ENCODE measurements at regions not wholly inside any gene's neighbourhood (a gene's known extent, or its start where the extent isn't known, plus 50 kb on each side); places are given as distances from the start of the nearest gene placed in this dataset.

- Histone ChIP-seq H3K9ac (replicated peaks in 1 of 4; ENCODE audit: extremely low read depth in 1 of 4, low read depth in 3 of 4, low read length in 3 of 4) (no peak overlapping the region), H3K27ac (ENCODE audit: low read depth, low read length) (no peak overlapping the region), H3K9me3 (ENCODE audit: insufficient read depth in 2 of 2, low read depth in 1 of 2, low read length in 1 of 2) (no peaks in the 10 kb centered on the region), H3K4me3 (ENCODE audit: extremely low read depth in 1 of 4, insufficient read depth in 2 of 4, low read depth in 3 of 4, low read length in 4 of 4) (no peak overlapping the region), H3K23me2 (ENCODE audit: low read depth, low read length) (no peaks in the 10 kb centered on the region), H2AFZ (ENCODE audit: low read length) (no peak overlapping the region), H3K27me3 (replicated peaks in 1 of 4; ENCODE audit: control insufficient read depth in 3 of 4, extremely low read depth in 1 of 4, insufficient read depth in 3 of 4, low read length in 3 of 4) (no peaks in the 10 kb centered on the region), H2BK120ac (replicated peaks; ENCODE audit: low read depth, low read length) (no peak overlapping the region), H3K23ac (ENCODE audit: insufficient read length) (no peak overlapping the region), H3K79me1 (ENCODE audit: low read depth, low read length) (no peaks in the 10 kb centered on the region), H3K4me1 (replicated peaks in 1 of 4; ENCODE audit: control insufficient read depth in 3 of 4, insufficient read depth in 4 of 4, low read length in 3 of 4) (no peaks in the 10 kb centered on the region), H4K8ac (ENCODE audit: extremely low read depth, insufficient read depth, low read length) (no peak overlapping the region), H3K14ac (ENCODE audit: insufficient read length) (no peak overlapping the region), H3K18ac (ENCODE audit: extremely low read depth, low read length) (no peak overlapping the region), H4K5ac (ENCODE audit: insufficient read length, low read depth, low read length) (no peak overlapping the region), H2BK12ac (ENCODE audit: low read depth, low read length) (no peak overlapping the region), H3K4me2 (ENCODE audit: insufficient read depth in 1 of 2, low read depth in 2 of 2, low read length in 2 of 2) (no peak overlapping the region), H3K36me3 (ENCODE audit: control insufficient read depth in 2 of 4, insufficient read depth in 4 of 4, low read length in 3 of 4) (no peaks in the 10 kb centered on the region), H2BK5ac (ENCODE audit: low read depth, low read length) (no peak overlapping the region), H2AK5ac (ENCODE audit: low read depth, low read length) (no peak overlapping the region), H2BK20ac (ENCODE audit: low read length) (no peak overlapping the region), H3K79me2 (ENCODE audit: control insufficient read depth in 1 of 2, insufficient read depth in 2 of 2, low read length in 2 of 2) (no peaks in the 10 kb centered on the region), H3K4ac (replicated peaks; ENCODE audit: insufficient read length, low read depth, low read length) (no peak overlapping the region), H3K56ac (replicated peaks; ENCODE audit: insufficient read length, low read depth, low read length) (no peak overlapping the region), H4K91ac (replicated peaks; ENCODE audit: insufficient read length, low read length) (no peak overlapping the region), H2BK15ac (ENCODE audit: low read length) (no peak overlapping the region), H4K20me1 (replicated peaks in 1 of 2; ENCODE audit: control insufficient read depth in 1 of 2, insufficient read depth in 2 of 2, low read length in 2 of 2) (no peaks in the 10 kb centered on the region)
- WGBS, 2 experiments (ENCODE audit: extremely low coverage in 1 of 2, insufficient coverage in 1 of 2, insufficient read length in 1 of 2, insufficient replicate concordance in 2 of 2, low coverage in 1 of 2, low lambda C conversion rate in 2 of 2, missing lambda C conversion rate in 1 of 2): 89% methylated on average over 4 of the region's 5 CpGs; no CpG with 5 or more reads in 1 of the 2 experiments
- POLR2A ChIA-PET (ENCODE audit: partially characterized antibody): no interaction called here
- DNase-seq (ENCODE audit: low read depth in 1 of 2, low spot score in 2 of 2) (no peak), FAIRE-seq (no peak)
- CTCF ChIA-PET (ENCODE audit: partially characterized antibody): no interaction called here
- no peak for TF ChIP-seq KDM4A (IDR thresholded peaks at IDR 0.05; ENCODE audit: low read depth, low read length, severe bottlenecking)
- no peak for TF ChIP-seq MAFK (IDR thresholded peaks at IDR 0.05; ENCODE audit: low read depth, low read length)
- TF ChIP-seq POU5F1 (IDR thresholded peaks at IDR 0.05; ENCODE audit: low read depth, low read length): no peak
- TF ChIP-seq RBBP5 (IDR thresholded peaks at IDR 0.05; ENCODE audit: borderline replicate concordance, low read depth, low read length): no peak
- no peak for TF ChIP-seq RFX5 (IDR thresholded peaks at IDR 0.05; ENCODE audit: borderline replicate concordance, low read depth, low read length)
- no peak for TF ChIP-seq SAP30 (IDR thresholded peaks at IDR 0.05; ENCODE audit: insufficient read depth, insufficient replicate concordance, low read length)
- TF ChIP-seq SUZ12 (IDR thresholded peaks at IDR 0.05; ENCODE audit: low read length): no peak
- no peak for TF ChIP-seq CEBPB (IDR thresholded peaks at IDR 0.05; ENCODE audit: low read depth, low read length)
- TF ChIP-seq KDM5A (IDR thresholded peaks at IDR 0.05; ENCODE audit: low read length): no peak
- no peak for TF ChIP-seq SP1 (IDR thresholded peaks at IDR 0.05; ENCODE audit: low read depth, low read length)
- TF ChIP-seq, protein P1, sequence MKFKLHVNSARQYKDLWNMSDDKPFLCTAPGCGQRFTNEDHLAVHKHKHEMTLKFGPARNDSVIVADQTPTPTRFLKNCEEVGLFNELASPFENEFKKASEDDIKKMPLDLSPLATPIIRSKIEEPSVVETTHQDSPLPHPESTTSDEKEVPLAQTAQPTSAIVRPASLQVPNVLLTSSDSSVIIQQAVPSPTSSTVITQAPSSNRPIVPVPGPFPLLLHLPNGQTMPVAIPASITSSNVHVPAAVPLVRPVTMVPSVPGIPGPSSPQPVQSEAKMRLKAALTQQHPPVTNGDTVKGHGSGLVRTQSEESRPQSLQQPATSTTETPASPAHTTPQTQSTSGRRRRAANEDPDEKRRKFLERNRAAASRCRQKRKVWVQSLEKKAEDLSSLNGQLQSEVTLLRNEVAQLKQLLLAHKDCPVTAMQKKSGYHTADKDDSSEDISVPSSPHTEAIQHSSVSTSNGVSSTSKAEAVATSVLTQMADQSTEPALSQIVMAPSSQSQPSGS (IDR thresholded peaks at IDR 0.05; ENCODE audit: low read length): no peak
- no peak for TF ChIP-seq EZH2 (IDR thresholded peaks at IDR 0.05; ENCODE audit: low read depth, low read length, severe bottlenecking)
Measured at GRCh38 chrX:99468993-99469392, 941.1 kb downstream of the PCDH19 start.

Measured in H1 (cell line).